Ovary (tissue), 3 donors: ENCODE measurements at regions not wholly inside any gene's neighbourhood (a gene's known extent, or its start where the extent isn't known, plus 50 kb on each side); places are given as distances from the start of the nearest gene placed in this dataset.

Experiments
- CTCF ChIP-seq, 3 donors: fragments of 450-650 bp in 2 of 3; fragments of 200-600 bp in 1 of 3; IDR thresholded peaks; one replicate each; pipeline versions ENCODE4 v1.5.1 to v1.8.0; 2016 to 2022; ENCODE audit warnings: antibody characterized with exemption in 3 of 3, mild to moderate bottlenecking in 1 of 3
- POLR2A ChIP-seq: fragments of 450-650 bp; IDR thresholded peaks from one replicate; pipeline ENCODE4 v1.6.1; 2017; ENCODE audit warnings: antibody characterized with exemption, mild to moderate bottlenecking, moderate library complexity
- donor health status: DM: no; HTN: no; CAD: no.

DNA sequence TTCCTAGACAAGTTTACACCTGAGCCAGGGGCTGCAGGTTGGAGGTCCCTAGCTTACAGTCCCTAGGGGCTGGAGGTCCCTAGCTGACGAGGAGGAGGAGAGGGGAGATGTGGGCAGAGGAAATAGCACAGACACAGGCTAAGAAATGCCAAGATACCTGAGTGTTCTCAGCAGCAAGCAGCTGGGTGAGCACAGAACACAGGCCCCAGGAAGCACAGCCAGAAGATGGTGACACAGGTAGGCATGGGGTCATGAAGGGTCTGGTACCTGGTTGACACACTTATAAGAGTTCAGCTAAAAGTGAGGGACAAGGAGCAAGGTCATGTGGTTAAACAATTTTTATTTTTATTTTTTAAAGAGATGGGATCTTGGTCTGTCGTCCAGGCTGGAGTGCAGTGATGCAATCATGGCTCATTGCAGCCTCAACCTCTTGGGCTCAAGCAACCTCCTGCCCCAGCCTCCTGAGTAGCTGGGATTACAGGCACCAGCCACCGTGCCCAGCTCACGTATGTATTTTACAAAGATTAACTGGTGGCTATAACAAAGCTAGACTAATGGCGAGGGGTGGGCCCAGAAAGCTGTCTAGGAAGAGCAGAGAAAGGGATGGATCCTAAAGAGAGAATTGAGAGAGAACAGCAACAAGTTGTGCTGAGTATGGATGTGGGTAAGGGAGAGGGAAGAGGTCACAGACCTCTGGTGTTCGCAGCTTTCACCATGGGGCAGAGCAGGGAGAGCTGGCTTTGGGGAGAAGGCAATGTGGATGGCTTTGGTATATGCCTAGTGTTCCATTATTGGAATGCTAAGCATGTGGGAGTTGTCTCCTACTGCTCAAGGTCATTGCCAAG is 140.3 kb upstream of the KLF14 start:
- TF ChIP-seq CTCF (IDR thresholded peaks at IDR 0.05) (no peak), POLR2A (no peak)
